OCI-LY1 (cell line): ENCODE measurements at regions not wholly inside any gene's neighbourhood (a gene's known extent, or its start where the extent isn't known, plus 50 kb on each side); places are given as distances from the start of the nearest gene placed in this dataset.

Experiments used
- H2AFZ ChIP-seq: fragments of 200-600 bp; sonication (generic), shearing (Covaris generic); 2 replicates; pipeline ENCODE4 v1.6.0; 2014; ENCODE audit warnings: antibody characterized with exemption, mild to moderate bottlenecking, low read length
- H3F3A ChIP-seq: fragments of 200-600 bp; sonication (generic), shearing (Covaris generic); 2 replicates; pipeline ENCODE4 v1.6.0; 2014; ENCODE audit warnings: mild to moderate bottlenecking, antibody characterized with exemption, low read length, moderate library complexity; ENCODE audit not compliant: insufficient read depth
- H3K27ac ChIP-seq: fragments of 200-600 bp; sonication (generic); 2 replicates; pipeline ENCODE4 v1.5.1; 2014; ENCODE audit warnings: low read length, mixed run types, mild to moderate bottlenecking, low read depth; ENCODE audit not compliant: poor library complexity, severe bottlenecking
- H3K27me3 ChIP-seq: fragments of 200-600 bp; sonication (generic); 2 replicates; pipeline ENCODE4 v1.6.0; 2014; ENCODE audit warnings: antibody characterized with exemption, mild to moderate bottlenecking, low read length, moderate library complexity; ENCODE audit not compliant: insufficient read depth
- H3K36me3 ChIP-seq: fragments of 200-600 bp; sonication (generic); 2 replicates; pipeline ENCODE4 v1.6.1; 2014; ENCODE audit warnings: mild to moderate bottlenecking, antibody characterized with exemption, low read length, moderate library complexity, mixed read lengths; ENCODE audit not compliant: insufficient read depth
- H3K4me1 ChIP-seq: fragments of 200-600 bp; sonication (generic); 2 replicates; pipeline ENCODE4 v1.5.1; 2014; ENCODE audit warnings: mild to moderate bottlenecking, low read length, moderate library complexity; ENCODE audit not compliant: insufficient read depth, severe bottlenecking
- H3K4me2 ChIP-seq: fragments of 200-600 bp; sonication (generic), shearing (Covaris generic); 2 replicates; pipeline ENCODE4 v1.6.1; 2014; ENCODE audit warnings: low read length
- H3K4me3 ChIP-seq: fragments of 200-600 bp; sonication (generic); 2 replicates; pipeline ENCODE4 v1.5.1; 2014; ENCODE audit warnings: low read length, low read depth, mild to moderate bottlenecking, mixed read lengths; ENCODE audit not compliant: poor library complexity, severe bottlenecking
- H3K79me2 ChIP-seq: fragments of 200-600 bp; shearing (Covaris generic); 2 replicates; pipeline ENCODE4 v1.6.1; 2016; ENCODE audit warnings: mixed run types, low read length, mixed read lengths; ENCODE audit not compliant: insufficient read depth
- H3K9ac ChIP-seq: fragments of 200-600 bp; sonication (generic), shearing (Covaris generic); 2 replicates; pipeline ENCODE4 v1.6.1; 2014; ENCODE audit warnings: mild to moderate bottlenecking, low read length, mixed read lengths
- H3K9me2 ChIP-seq: fragments of 200-600 bp; sonication (generic), shearing (Covaris generic); 2 replicates; pipeline ENCODE4 v1.6.1; 2014; ENCODE audit warnings: low read depth, mild to moderate bottlenecking, low read length, mixed read lengths
- H3K9me3 ChIP-seq: fragments of 200-600 bp; shearing (Covaris generic); 2 replicates; pipeline ENCODE4 v1.6.1; 2014; ENCODE audit warnings: low read length, mixed read lengths
- H4K20me1 ChIP-seq: fragments of 200-600 bp; sonication (generic), shearing (Covaris generic); 2 replicates; pipeline ENCODE4 v1.6.0; 2016; ENCODE audit warnings: mild to moderate bottlenecking, low read length; ENCODE audit not compliant: insufficient read depth
- CTCF ChIP-seq: fragments of 200-600 bp; sonication (generic), shearing (Covaris generic); IDR thresholded peaks from 2 replicates; pipeline ENCODE4 v1.5.1; 2017; ENCODE audit warnings: mild to moderate bottlenecking, antibody characterized with exemption, low read length, moderate library complexity, mixed read lengths
- EZH2 ChIP-seq: fragments of 200-600 bp; sonication (generic), shearing (Covaris generic); IDR thresholded peaks from 2 replicates; pipeline ENCODE4 v1.8.0; 2017; ENCODE audit warnings: borderline replicate concordance, mixed run types, mild to moderate bottlenecking, antibody characterized with exemption, low read length, moderate library complexity, mixed read lengths

- H3K79me2 ChIP-seq, result no peaks in the 10 kb centered on the region
- H3K27ac ChIP-seq, result no peak overlapping the region
- H3K27me3 ChIP-seq, result no peaks in the 10 kb centered on the region
Measured at GRCh38 chr1:176341656-176342055, 121.3 kb upstream of the PAPPA2 start.

GRCh38 chr1:176338877-176339276 lies 124.1 kb upstream of the PAPPA2 start:
- Histone ChIP-seq H3K9me2 (no peaks in the 10 kb centered on the region), H3K36me3 (no peaks in the 10 kb centered on the region), H3K79me2 (no peaks in the 10 kb centered on the region), H3K9me3 (no peaks in the 10 kb centered on the region), H3K27ac (no peak overlapping the region), H3F3A (no peaks in the 10 kb centered on the region), H3K4me3 (no peak overlapping the region), H2AFZ (no peak overlapping the region), H3K9ac (no peak overlapping the region), H3K27me3 (no peaks in the 10 kb centered on the region), H3K4me2 (no peak overlapping the region), H3K4me1 (no peaks in the 10 kb centered on the region), H4K20me1 (no peaks in the 10 kb centered on the region)
- TF ChIP-seq EZH2, result no peak
- no peak for TF ChIP-seq CTCF

More at GRCh38 chr1:176341656-176342055, 121.3 kb upstream of the PAPPA2 start:
- TF ChIP-seq CTCF (no peak), EZH2 (no peak)
- no peaks in the 10 kb centered on the region for H3K4me1 ChIP-seq
- H2AFZ ChIP-seq, result no peak overlapping the region
- no peaks in the 10 kb centered on the region for H3K36me3 ChIP-seq
- peaks cover 5% of the 10 kb centered on the region; the same call in 1 of the 2 replicates for H3K9me3 ChIP-seq
- H3K9me2 ChIP-seq, result no peaks in the 10 kb centered on the region
- no peak overlapping the region for H3K9ac ChIP-seq
- H4K20me1 ChIP-seq, result no peaks in the 10 kb centered on the region
- no peak overlapping the region for H3K4me3 ChIP-seq
- no peaks in the 10 kb centered on the region for H3F3A ChIP-seq
- no peak overlapping the region for H3K4me2 ChIP-seq

GRCh38 chr1:176330782-176331181 lies 123.7 kb upstream of the COP1 start:
- H4K20me1 ChIP-seq, result no peaks in the 10 kb centered on the region
- no peak overlapping the region for H3K4me3 ChIP-seq
- H3K9me3 ChIP-seq, result no peaks in the 10 kb centered on the region
- no peaks in the 10 kb centered on the region for H3K27me3 ChIP-seq
- no peaks in the 10 kb centered on the region for H3K4me1 ChIP-seq
- H3K9me2 ChIP-seq, result no peaks in the 10 kb centered on the region
- no peak overlapping the region for H3K4me2 ChIP-seq
- no peaks in the 10 kb centered on the region for H3F3A ChIP-seq
- no peak overlapping the region for H3K9ac ChIP-seq
- H3K27ac ChIP-seq, result no peak overlapping the region
- H3K79me2 ChIP-seq, result no peaks in the 10 kb centered on the region
- H2AFZ ChIP-seq, result no peak overlapping the region
- TF ChIP-seq EZH2 (no peak), CTCF (no peak)
- H3K36me3 ChIP-seq, result no peaks in the 10 kb centered on the region
